Activated naive CD4-positive, alpha-beta T cell treated with anti-CD3 and anti-CD28 coated beads, Interleukin-2, amount 10 ng/mL, durations not matched to agents 7 days and 5 days (primary cell): ENCODE measurements at regions not wholly inside any gene's neighbourhood (a gene's known extent, or its start where the extent isn't known, plus 50 kb on each side); places are given as distances from the start of the nearest gene placed in this dataset.
"Not testable (repeated sequence)": the region's sequence is repeated elsewhere in the genome, so short reads cannot be mapped to it uniquely, and the experiment has no call there.

Experiments used
- CTCF ChIA-PET: fragments of 350-600 bp; sonication (Branson Sonifier 250); formaldehyde crosslinking; loops from one replicate; lab custom pipeline; 2021; ENCODE audit warnings: antibody characterized with exemption; lab: Charles Lee
- DNase-seq: peaks from one replicate; pipeline ENCODE4 v3.0.0-alpha.2; 2020
- H3K27ac Mint-ChIP-seq: one replicate; pipeline ENCODE4 v1.8.0; 2021; ENCODE audit warnings: mild to moderate bottlenecking, moderate library complexity, mixed read lengths
- H3K27me3 Mint-ChIP-seq: one replicate; pipeline ENCODE4 v1.8.0; 2021; ENCODE audit warnings: mild to moderate bottlenecking, mixed read lengths
- H3K36me3 Mint-ChIP-seq: one replicate; pipeline ENCODE4 v1.8.0; 2021; ENCODE audit warnings: mixed read lengths
- H3K4me1 Mint-ChIP-seq: one replicate; pipeline ENCODE4 v1.8.0; 2021; ENCODE audit warnings: mixed read lengths
- H3K4me3 Mint-ChIP-seq: one replicate; pipeline ENCODE4 v1.8.0; 2021; ENCODE audit warnings: mild to moderate bottlenecking, moderate library complexity, mixed read lengths
- H3K9me3 Mint-ChIP-seq: one replicate; pipeline ENCODE4 v1.8.0; 2021; ENCODE audit warnings: mixed read lengths

- CTCF ChIA-PET = no interaction called here
Observed at GRCh38 chr4:171534391-171534790, 278.8 kb upstream of the GALNTL6 start.

DNA sequence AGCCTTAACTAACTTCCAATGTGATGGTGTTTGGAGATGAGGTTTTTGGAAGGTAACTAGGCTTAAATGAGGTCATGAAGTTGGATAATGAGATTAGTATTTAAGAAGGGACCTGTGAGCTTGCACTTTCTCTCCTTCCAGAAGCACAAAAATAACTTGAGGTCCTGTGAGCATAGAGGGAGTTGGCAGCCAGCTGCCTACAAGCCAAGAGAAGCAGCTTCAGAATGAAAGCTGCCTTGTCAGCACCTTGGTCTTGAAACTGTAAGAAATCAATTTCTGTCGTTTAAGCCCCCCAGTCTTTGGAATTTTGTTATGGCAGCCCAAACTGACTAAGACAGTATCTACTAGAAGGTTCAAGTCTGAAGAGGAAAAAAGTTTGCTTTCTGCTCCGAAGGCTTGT is 280.2 kb upstream of the GALNTL6 start:
- H3K27me3 Mint-ChIP-seq = no peaks in the 10 kb centered on the region
- DNase-seq = no peak
- CTCF ChIA-PET = no interaction called here
- no peak overlapping the region for H3K4me3 Mint-ChIP-seq
- peaks cover 2% of the 10 kb centered on the region for H3K9me3 Mint-ChIP-seq
- no peaks in the 10 kb centered on the region for H3K4me1 Mint-ChIP-seq
- H3K36me3 Mint-ChIP-seq = no peaks in the 10 kb centered on the region
- H3K27ac Mint-ChIP-seq = no peak overlapping the region

More at GRCh38 chr4:171534391-171534790, 278.8 kb upstream of the GALNTL6 start:
- DNase-seq = no peak
- Mint-ChIP-seq H3K36me3 (no peaks in the 10 kb centered on the region), H3K4me1 (no peaks in the 10 kb centered on the region), H3K9me3 (peaks cover 2% of the 10 kb centered on the region), H3K27ac (no peak overlapping the region), H3K4me3 (no peak overlapping the region), H3K27me3 (no peaks in the 10 kb centered on the region)

GRCh38 chr4:171524903-171525302 is 288.3 kb upstream of the GALNTL6 start:
- no peaks in the 10 kb centered on the region for H3K27me3 Mint-ChIP-seq
- CTCF ChIA-PET = no interaction called here
- no peak for DNase-seq
- H3K4me1 Mint-ChIP-seq = no peaks in the 10 kb centered on the region
- no peaks in the 10 kb centered on the region for H3K9me3 Mint-ChIP-seq
- H3K27ac Mint-ChIP-seq = no peak overlapping the region
- no peak overlapping the region for H3K4me3 Mint-ChIP-seq
- H3K36me3 Mint-ChIP-seq = no peaks in the 10 kb centered on the region

DNA sequence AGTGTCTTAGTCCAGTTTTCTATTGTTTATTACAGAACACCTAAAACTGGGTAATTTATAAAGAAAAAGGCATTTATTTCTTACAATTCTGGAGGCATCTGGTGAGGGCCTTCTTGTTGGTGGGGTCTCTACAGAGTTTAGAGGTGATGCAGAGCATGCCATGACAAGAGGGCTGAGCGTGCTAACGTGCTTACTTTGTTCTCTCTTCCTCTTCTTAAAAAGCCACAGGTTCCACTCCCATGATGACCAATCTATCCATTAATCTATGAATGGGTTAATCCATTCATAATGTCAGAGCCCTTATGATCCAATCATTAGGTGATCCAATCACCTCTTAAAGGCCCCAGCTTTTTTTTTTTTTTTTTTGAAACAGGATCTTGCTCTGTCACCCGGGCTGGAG is 291.5 kb upstream of the GALNTL6 start:
- CTCF ChIA-PET = no interaction called here
- Mint-ChIP-seq H3K9me3 (no peaks in the 10 kb centered on the region), H3K4me3 (no peak overlapping the region), H3K27ac (no peak overlapping the region), H3K4me1 (no peaks in the 10 kb centered on the region), H3K36me3 (no peaks in the 10 kb centered on the region), H3K27me3 (no peaks in the 10 kb centered on the region)
- no peak for DNase-seq

DNA sequence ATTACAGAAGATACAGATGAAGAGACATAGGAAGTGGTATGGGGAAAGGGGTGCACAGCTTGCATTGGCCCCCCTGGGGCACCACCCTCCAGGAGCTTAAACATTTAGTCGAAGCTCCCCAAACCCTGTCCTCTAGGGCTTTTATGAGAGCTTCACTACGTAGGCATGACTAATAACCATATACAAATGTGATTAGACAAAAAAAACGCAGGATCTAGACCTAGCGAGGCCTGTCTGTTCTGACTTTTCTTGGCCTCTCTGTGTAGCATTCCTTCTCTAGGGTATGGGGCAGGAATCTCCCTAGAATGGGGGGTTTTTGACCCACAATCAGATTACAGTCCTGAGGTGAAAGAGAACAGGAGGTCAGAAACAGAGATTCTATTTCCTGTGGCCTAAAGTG is 293.7 kb upstream of the GALNTL6 start:
- DNase-seq = no peak
- H3K4me3 Mint-ChIP-seq = no peak overlapping the region
- no peaks in the 10 kb centered on the region for H3K4me1 Mint-ChIP-seq
- no peaks in the 10 kb centered on the region for H3K27me3 Mint-ChIP-seq
- H3K9me3 Mint-ChIP-seq = no peaks in the 10 kb centered on the region
- H3K36me3 Mint-ChIP-seq = no peaks in the 10 kb centered on the region
- no peak overlapping the region for H3K27ac Mint-ChIP-seq
- CTCF ChIA-PET = no interaction called here

DNA sequence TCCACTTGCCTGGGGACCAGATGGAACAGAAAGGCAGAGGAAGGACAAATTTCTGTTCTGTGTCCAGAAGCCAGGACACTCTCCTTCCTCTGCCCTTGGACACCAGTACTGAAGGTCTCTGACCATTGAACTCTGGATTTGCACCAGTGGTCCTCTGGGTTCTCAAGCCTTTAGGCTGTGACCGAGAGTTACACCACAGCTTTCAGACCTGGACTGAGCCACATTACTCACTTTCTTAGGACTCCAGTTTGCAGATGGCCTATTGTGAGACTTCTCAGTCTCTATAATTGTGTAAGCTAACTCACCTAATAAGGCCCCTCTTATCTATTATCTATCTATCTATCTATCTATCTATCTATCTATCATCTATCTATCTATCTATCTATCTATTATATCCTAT is 295.3 kb upstream of the GALNTL6 start:
- DNase-seq = no peak
- Mint-ChIP-seq H3K9me3 (no peaks in the 10 kb centered on the region), H3K4me1 (no peaks in the 10 kb centered on the region), H3K36me3 (no peaks in the 10 kb centered on the region), H3K27me3 (no peaks in the 10 kb centered on the region), H3K27ac (no peak overlapping the region), H3K4me3 (no peak overlapping the region)
- CTCF ChIA-PET = no interaction called here

GRCh38 chr4:171516694-171517093 is 296.5 kb upstream of the GALNTL6 start:
- DNase-seq = no peak
- no peak overlapping the region for H3K27ac Mint-ChIP-seq
- no peak overlapping the region for H3K4me3 Mint-ChIP-seq
- no peaks in the 10 kb centered on the region for H3K4me1 Mint-ChIP-seq
- no peaks in the 10 kb centered on the region for H3K36me3 Mint-ChIP-seq
- H3K9me3 Mint-ChIP-seq = peaks cover 4% of the 10 kb centered on the region
- no peaks in the 10 kb centered on the region for H3K27me3 Mint-ChIP-seq
- CTCF ChIA-PET = no interaction called here

DNA sequence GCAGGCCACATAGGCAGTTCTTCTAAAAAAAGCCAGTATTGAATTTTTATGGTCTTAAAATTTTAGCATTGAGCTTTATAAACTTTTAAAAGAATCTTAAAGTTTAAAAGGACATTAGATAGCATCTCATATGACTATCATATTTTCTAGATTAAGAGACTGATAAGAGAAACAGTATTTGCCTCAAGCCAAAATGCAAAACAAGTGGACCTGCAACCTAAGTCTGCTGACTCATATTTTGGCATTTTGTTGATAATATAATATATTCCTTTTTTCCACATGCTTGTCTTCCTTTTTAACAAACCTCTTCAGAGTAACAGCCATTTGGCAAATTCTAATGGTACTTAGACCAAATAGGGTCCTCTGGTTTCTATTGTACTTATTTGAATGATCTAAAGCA is 328.5 kb upstream of the GALNTL6 start:
- Mint-ChIP-seq H3K9me3 (peaks cover 6% of the 10 kb centered on the region), H3K27ac (no peak overlapping the region), H3K36me3 (no peaks in the 10 kb centered on the region), H3K4me3 (no peak overlapping the region), H3K27me3 (no peaks in the 10 kb centered on the region), H3K4me1 (no peaks in the 10 kb centered on the region)
- CTCF ChIA-PET = no interaction called here
- no peak for DNase-seq

DNA sequence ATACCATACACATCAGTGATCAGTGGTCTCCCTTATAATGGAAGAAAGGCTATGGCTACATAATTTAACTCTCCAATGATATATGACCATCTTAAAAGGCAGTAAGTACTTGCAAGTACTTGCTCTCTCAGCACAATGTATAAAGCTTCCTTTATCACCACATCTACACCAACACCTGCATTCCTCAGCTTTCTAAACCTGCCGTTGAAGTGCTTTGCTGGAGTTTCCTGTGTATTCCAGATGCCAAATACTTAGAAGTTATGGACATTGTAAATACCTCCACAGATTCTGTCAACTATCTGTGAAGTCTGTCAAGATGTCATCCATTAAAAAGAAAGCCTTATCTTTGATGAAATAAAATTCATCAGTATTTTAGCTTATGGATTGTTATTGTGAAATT is 335.0 kb upstream of the GALNTL6 start:
- Mint-ChIP-seq H3K27ac (no peak overlapping the region), H3K9me3 (peaks cover 2% of the 10 kb centered on the region), H3K4me1 (no peaks in the 10 kb centered on the region), H3K4me3 (no peak overlapping the region), H3K27me3 (no peaks in the 10 kb centered on the region), H3K36me3 (no peaks in the 10 kb centered on the region)
- CTCF ChIA-PET = no interaction called here
- no peak for DNase-seq

DNA sequence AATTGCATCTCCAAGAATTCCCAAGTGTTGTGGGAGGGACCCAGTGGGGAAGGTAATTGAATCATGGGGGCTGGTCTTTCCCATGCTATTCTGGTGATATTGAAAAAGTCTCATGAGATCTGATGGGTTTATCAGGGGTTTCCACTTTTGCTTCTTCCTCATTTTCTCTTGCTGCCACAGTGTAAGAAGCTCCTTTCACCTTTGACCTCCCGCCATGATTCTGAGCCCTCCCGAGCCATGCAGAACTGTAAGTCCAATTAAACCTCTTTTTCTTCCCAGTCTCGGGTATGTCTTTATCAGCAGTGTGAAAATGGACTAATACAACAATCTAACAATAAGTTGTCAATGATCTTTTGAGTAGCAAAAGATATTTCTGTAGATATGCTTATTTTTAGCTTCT is 338.1 kb upstream of the GALNTL6 start:
- DNase-seq, H3K4me1 Mint-ChIP-seq, H3K9me3 Mint-ChIP-seq, H3K27ac Mint-ChIP-seq, H3K27me3 Mint-ChIP-seq, CTCF ChIA-PET, H3K4me3 Mint-ChIP-seq, H3K36me3 Mint-ChIP-seq: not testable (repeated sequence)

DNA sequence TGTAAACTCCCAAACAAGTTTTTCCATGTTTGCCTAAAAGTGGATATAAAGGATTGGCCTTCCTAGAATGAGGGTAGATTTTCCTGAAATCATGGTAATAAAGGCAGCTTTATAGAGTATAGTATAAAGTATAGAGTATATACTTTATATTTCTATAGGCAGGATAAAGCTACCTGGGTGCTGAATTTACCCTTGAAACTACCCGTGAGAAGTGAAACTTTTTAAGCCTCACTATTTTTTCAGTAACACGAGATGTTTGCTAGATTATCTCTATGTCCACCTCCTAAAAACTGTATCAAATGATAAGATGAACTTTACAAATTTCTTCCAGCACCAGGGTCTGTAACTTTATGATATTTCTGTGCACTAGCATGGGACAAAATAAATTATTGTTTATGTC is 340.0 kb upstream of the GALNTL6 start:
- H3K4me3 Mint-ChIP-seq = no peak overlapping the region
- no peaks in the 10 kb centered on the region for H3K36me3 Mint-ChIP-seq
- no peak overlapping the region for H3K27ac Mint-ChIP-seq
- H3K27me3 Mint-ChIP-seq = no peaks in the 10 kb centered on the region
- peaks cover 2% of the 10 kb centered on the region for H3K9me3 Mint-ChIP-seq
- CTCF ChIA-PET = no interaction called here
- H3K4me1 Mint-ChIP-seq = no peaks in the 10 kb centered on the region
- DNase-seq = no peak

GRCh38 chr4:171472230-171472629 is 341.0 kb upstream of the GALNTL6 start:
- peaks cover 2% of the 10 kb centered on the region for H3K9me3 Mint-ChIP-seq
- H3K4me1 Mint-ChIP-seq = no peaks in the 10 kb centered on the region
- no peak overlapping the region for H3K27ac Mint-ChIP-seq
- CTCF ChIA-PET = no interaction called here
- H3K27me3 Mint-ChIP-seq = no peaks in the 10 kb centered on the region
- DNase-seq = no peak
- no peak overlapping the region for H3K4me3 Mint-ChIP-seq
- no peaks in the 10 kb centered on the region for H3K36me3 Mint-ChIP-seq

DNA sequence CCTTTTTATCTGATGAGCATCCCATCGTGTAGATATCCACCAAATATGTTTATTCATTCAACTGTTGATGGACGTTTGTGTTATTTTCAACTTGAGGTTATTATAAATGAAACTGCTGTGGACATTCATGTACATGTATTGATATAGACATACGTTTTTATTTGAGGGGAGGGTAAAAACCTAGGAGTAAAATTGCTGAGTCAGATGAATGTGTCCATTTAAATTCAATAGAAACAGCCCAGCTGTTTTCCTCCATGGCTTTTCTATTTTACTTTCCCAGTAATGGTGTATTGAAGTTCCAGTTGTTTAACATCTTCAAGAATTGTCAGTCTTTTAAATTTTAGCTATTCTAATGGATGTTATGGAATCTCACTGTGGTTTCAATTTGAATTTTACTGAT is 348.7 kb upstream of the GALNTL6 start:
- CTCF ChIA-PET = no interaction called here

DNA sequence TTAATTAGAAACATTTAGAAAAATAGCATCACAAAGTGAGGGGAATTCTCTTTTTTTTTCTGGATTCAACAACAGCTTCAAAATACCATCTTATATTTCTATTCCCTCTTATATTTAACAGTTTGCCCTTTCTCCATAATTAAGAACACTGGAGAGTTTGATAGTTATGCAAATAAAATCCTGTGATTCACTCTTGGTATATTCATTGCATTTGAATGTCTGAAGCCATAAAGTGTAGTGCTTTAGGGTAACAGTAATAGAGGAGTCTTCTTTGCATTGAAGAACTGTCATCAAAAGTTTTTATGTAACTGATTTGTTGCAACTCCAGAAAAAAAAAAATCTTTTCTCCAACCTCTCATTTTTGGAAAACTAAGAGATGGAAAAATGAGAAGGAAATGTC is 352.0 kb upstream of the GALNTL6 start:
- Mint-ChIP-seq H3K4me3 (no peak overlapping the region), H3K9me3 (peaks cover 4% of the 10 kb centered on the region), H3K4me1 (no peaks in the 10 kb centered on the region), H3K27me3 (no peaks in the 10 kb centered on the region), H3K27ac (no peak overlapping the region), H3K36me3 (no peaks in the 10 kb centered on the region)
- CTCF ChIA-PET = no interaction called here
- DNase-seq = no peak

More for the DNA sequence above, 348.7 kb upstream of the GALNTL6 start:
- Mint-ChIP-seq H3K4me3 (no peak overlapping the region), H3K9me3 (peaks cover 2% of the 10 kb centered on the region), H3K4me1 (no peaks in the 10 kb centered on the region), H3K36me3 (no peaks in the 10 kb centered on the region), H3K27me3 (no peaks in the 10 kb centered on the region), H3K27ac (no peak overlapping the region)
- DNase-seq = no peak

- Mint-ChIP-seq H3K36me3 (no peaks in the 10 kb centered on the region), H3K9me3 (no peaks in the 10 kb centered on the region), H3K4me1 (no peaks in the 10 kb centered on the region), H3K27me3 (no peaks in the 10 kb centered on the region), H3K4me3 (no peak overlapping the region), H3K27ac (no peak overlapping the region)
- no peak for DNase-seq
- CTCF ChIA-PET = no interaction called here
Observed at GRCh38 chr4:171448919-171449481, 364.2 kb upstream of the GALNTL6 start.

- CTCF ChIA-PET = no interaction called here
- Mint-ChIP-seq H3K4me3 (no peak overlapping the region), H3K4me1 (no peaks in the 10 kb centered on the region), H3K9me3 (no peaks in the 10 kb centered on the region), H3K27ac (no peak overlapping the region), H3K27me3 (no peaks in the 10 kb centered on the region), H3K36me3 (no peaks in the 10 kb centered on the region)
- DNase-seq = no peak
Observed at GRCh38 chr4:171448358-171448757, 364.8 kb upstream of the GALNTL6 start.
